HG03558 (cell line): ENCODE measurements at regions not wholly inside any gene's neighbourhood (a gene's known extent, or its start where the extent isn't known, plus 50 kb on each side); places are given as distances from the start of the nearest gene placed in this dataset.

Experiments used
- ATAC-seq: cut with Tn5 transposase; IDR thresholded peaks from one replicate; pipeline ENCODE4 v1.9.1; 2021; ENCODE audit warnings: moderate number of reproducible peaks; ENCODE audit not compliant: unreplicated experiment; ENCODE audit errors: extremely low read depth

GRCh38 chr11:119550053-119550752 lies 127.2 kb upstream of the THY1 start:
- no peak for ATAC-seq

DNA sequence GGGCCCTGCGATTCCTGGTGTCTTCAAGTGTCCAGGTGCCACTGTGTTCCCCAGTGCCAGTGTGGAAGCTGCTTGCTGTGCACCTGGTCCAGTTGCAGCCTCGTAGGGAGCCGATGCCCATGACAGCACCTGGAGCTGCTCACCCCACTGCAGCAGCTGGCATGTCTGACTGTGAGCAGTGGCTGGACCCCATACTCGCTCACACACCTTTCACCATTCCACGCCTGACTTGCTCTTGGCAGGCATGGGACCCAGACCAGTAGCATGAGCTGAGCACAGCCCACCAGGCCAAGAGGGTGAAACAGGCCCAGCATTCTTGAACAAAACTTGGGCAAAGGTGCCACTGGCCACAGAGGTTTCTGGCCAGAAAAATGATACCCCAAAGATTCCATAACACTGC lies 124.5 kb upstream of the THY1 start:
- no peak for ATAC-seq

- ATAC-seq, result no peak
Observed at GRCh38 chr11:119545978-119546915, 123.3 kb upstream of the THY1 start.

DNA sequence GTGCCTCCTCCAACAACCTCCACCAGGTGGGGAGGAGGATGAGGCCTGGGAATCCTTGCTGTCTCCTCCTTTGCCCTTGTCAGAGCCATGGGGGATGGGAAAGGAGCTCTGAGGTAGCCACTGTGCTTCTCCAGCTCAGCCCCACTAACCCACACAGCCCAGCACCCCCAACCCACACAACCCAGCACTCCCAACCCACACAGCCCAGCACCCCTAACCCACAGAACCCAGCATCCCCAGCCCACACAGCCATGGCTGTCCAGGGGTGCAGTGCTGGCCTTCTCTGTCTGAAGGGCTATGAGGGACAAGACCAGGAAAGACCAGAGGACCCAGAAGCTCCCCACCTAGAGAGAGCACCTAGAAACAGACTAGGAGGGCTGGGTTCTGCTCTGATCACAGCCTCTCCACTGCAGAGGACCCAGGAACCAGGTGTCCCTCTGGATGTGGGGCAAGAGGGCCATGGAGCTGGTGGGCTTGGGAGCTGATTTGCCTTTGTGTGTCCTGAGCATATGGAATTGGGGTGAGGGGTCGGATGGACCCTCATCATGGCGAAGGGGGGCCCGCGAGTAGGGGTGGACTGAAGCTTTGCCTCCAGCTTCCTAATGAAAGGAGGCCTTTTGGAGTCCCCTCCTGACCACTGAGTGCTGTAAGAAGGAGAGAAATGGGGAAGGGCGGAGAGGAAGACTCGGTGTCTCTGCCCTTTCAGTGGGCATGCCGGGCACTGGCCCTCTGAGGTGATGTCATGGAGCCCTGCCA lies 117.6 kb upstream of the THY1 start:
- ATAC-seq, result no peak

DNA sequence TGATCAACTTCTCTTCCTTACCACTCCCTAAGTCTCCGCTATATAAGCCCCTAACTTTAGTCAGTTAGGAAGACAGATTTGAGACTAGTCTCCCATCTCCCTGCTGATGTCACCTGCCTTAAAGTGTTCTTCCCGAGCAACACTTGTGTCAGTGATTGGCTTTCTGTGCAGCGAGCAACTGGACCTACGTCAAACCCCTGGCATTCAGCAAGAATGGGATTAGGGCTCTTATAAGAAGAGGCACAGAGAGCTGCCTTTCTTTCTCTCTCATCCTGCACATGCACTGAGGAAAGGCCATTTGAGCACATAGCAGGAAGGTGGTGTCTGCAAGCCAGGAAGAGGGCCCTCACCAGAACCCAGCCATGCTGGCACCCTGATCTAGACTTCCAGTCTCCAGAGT lies 116.6 kb upstream of the THY1 start:
- no peak for ATAC-seq

GRCh38 chr11:119538753-119539152 lies 115.8 kb upstream of the THY1 start:
- ATAC-seq, result no peak

GRCh38 chr11:119537306-119538253 lies 114.6 kb upstream of the THY1 start:
- ATAC-seq, result no peak

- ATAC-seq, result no peak
Observed at GRCh38 chr11:119536801-119537200, 113.8 kb upstream of the THY1 start.

GRCh38 chr11:119533921-119534736 lies 111.2 kb upstream of the THY1 start:
- no peak for ATAC-seq

GRCh38 chr11:119533462-119533861 lies 110.5 kb upstream of the THY1 start:
- no peak for ATAC-seq

GRCh38 chr11:119532551-119532950 lies 109.6 kb upstream of the THY1 start:
- no peak for ATAC-seq

DNA sequence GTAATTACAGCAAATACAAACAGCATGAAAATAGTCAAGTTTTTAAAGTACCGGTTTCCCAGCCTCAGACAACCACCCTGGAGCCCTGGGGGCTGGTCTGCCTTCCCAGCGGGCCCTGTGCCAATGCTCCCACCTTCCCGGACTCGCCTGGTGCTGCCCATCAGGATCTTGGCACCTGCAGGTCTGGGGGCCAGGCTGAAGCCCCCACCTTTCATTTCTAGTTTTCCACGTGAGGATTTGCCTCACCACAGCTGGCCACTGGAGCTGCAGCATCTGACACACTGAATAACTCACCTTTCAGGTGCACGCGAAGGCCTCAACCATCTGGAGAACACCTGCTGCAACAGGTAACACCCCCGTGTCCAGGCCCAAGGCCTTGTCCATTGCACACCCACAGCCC lies 108.7 kb upstream of the THY1 start:
- no peak for ATAC-seq

- no peak for ATAC-seq
Observed at GRCh38 chr11:119531056-119531455, 108.1 kb upstream of the THY1 start.

- ATAC-seq, result no peak
Observed at GRCh38 chr11:119530509-119530908, 107.5 kb upstream of the THY1 start.

DNA sequence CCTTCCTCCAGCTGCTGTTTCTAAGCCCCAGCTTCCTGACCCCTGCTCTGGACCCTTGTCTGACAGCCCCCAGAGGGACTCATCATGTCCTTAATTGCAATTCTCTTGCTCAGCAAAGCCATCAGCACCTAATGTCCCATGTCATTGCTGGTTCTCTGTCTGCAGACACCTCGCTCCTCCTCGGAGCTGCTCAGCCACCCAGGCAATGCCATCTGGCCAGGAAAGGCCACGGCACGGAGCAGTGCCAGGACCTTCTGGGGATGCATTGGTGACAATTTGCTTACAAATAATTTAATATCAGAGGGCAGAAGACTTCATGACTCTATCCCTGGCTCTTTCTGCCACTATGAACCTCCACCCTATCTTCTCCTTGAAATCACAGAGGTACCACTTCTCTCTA lies 107.0 kb upstream of the THY1 start:
- ATAC-seq, result no peak

DNA sequence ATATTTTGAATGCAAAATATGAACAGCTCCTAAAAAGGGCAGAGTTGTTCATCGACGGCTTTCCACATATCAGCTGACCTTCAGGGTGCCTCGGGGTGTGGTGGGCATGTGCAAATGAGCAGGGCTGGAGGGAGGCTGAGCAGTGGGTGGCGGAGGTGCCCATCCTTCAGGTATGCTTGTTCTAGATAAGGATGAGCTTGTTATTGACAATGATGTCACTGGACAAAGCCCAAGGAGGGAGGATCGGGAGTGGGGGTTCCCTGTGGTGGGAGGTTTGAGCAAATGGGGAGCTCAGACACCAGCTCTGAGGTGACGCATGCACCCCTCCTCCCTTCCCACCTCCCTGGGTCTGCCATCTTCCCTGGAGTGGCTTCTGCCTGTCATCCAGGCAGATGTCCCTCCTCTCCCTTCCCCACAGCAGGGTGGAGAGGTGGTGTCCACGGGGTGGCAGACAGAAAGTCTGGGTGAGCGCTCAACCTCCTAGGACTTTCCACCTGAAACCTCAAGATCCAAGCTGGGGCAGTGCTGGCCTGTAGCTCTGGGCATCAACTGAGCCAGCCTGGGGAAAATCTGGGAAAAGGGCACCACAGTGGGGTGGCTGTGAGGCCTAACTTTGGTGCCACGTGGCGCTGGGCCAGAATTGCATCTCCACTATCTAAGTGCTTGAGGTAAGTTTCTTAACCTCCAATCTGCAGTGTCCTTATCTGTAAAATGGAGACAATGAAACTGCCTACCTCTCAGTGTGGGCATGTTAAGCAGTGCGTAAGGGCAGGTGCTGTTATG lies 106.3 kb upstream of the THY1 start:
- ATAC-seq, result no peak

- no peak for ATAC-seq
Observed at GRCh38 chr11:119525867-119526196, 102.9 kb upstream of the THY1 start.

DNA sequence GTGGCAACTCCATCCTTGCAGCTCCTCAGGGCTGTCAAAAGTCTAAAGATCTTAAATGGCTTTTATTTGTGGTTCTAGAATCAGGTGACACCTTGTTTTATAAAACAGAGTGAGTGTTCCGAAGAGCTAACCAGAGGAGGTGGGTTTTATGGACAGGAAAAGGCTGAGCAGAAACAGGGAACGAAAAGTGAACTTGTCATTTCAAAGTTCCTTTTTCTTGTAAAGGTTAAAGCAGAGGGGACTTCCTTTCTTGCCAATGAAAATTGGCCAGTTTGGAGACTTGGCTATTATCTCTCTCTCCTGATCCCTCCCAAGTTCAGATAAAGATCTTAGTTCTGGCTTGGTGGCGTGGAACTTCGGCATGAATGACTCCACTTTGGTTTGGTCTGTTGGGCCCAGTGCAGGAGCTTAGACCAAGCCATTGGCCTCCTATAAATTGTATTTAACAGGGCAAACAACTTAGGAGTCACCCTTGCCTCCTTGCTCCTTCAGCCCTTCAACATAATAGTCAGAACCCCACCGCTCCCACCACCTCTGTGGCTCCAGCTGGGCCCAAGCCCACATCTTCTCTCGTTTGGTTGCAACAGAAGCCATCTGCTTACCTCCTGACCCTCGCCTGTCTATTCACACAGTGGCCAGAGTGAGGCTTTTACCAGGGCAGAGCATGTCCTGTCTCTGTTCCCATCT lies 102.4 kb upstream of the THY1 start:
- no peak for ATAC-seq
